CD4-positive, CD25-positive, alpha-beta regulatory T cell (primary cell): ENCODE measurements at regions not wholly inside any gene's neighbourhood (a gene's known extent, or its start where the extent isn't known, plus 50 kb on each side); places are given as distances from the start of the nearest gene placed in this dataset.
"Not testable (repeated sequence)": the region's sequence is repeated elsewhere in the genome, so short reads cannot be mapped to it uniquely, and the experiment has no call there.

Source experiments
- ATAC-seq, 2 donors: fragments of 150-1000 bp; cut with Tn5 transposase; one replicate each; pipeline ENCODE4 v1.10.0; 2021; ENCODE audit warnings: low read depth in 2 of 2, moderate number of reproducible peaks in 2 of 2, moderate library complexity in 1 of 2
- DNase-seq, 3 donors: peaks; one replicate each; pipeline versions ENCODE4 v3.0.0 to v3.0.0-alpha.2; 2012 to 2022; ENCODE audit warnings: mixed read lengths in 1 of 3
- H3K27ac ChIP-seq: one replicate; pipeline ENCODE4 v1.7.0; 2013; ENCODE audit warnings: mild to moderate bottlenecking, low read length; ENCODE audit not compliant: insufficient read depth, poor library complexity, severe bottlenecking
- H3K27me3 ChIP-seq: one replicate; pipeline ENCODE4 v1.7.0; 2013; ENCODE audit warnings: low read length; ENCODE audit not compliant: control insufficient read depth, insufficient read depth
- H3K36me3 ChIP-seq: one replicate; pipeline ENCODE4 v1.7.0; 2013; ENCODE audit warnings: mild to moderate bottlenecking, low read length, moderate library complexity; ENCODE audit not compliant: control insufficient read depth, insufficient read depth
- H3K4me1 ChIP-seq: 2 replicates; pipeline ENCODE4 v1.7.0; 2013; ENCODE audit warnings: mild to moderate bottlenecking, low read length; ENCODE audit not compliant: insufficient read depth, control insufficient read depth, poor library complexity, severe bottlenecking
- H3K4me3 ChIP-seq: one replicate; pipeline ENCODE4 v1.7.0; 2013; ENCODE audit warnings: low read depth, mild to moderate bottlenecking, low read length, moderate library complexity
- H3K9me3 ChIP-seq, 2 experiments: 1 replicate in 1 of 2; 2 replicates in 1 of 2; pipeline ENCODE4 v1.7.0; 2013; ENCODE audit warnings: low read length in 2 of 2, mild to moderate bottlenecking in 1 of 2, moderate library complexity in 1 of 2; ENCODE audit not compliant: control insufficient read depth in 2 of 2
- H3K27ac Mint-ChIP-seq, 3 donors: one replicate each; pipeline ENCODE4 v1.8.0; 2020 to 2022; ENCODE audit warnings: mild to moderate bottlenecking in 3 of 3, mixed read lengths in 3 of 3, moderate library complexity in 2 of 3
- H3K27me3 Mint-ChIP-seq: one replicate; pipeline ENCODE4 v1.8.0; 2022; ENCODE audit warnings: mild to moderate bottlenecking, mixed read lengths
- H3K36me3 Mint-ChIP-seq: one replicate; pipeline ENCODE4 v1.8.0; 2020; ENCODE audit warnings: mixed read lengths
- H3K4me1 Mint-ChIP-seq, 4 donors: one replicate each; pipeline ENCODE4 v1.8.0; 2020 to 2022; ENCODE audit warnings: mixed read lengths in 4 of 4, mild to moderate bottlenecking in 1 of 4
- H3K4me3 Mint-ChIP-seq, 4 donors: one replicate each; pipeline ENCODE4 v1.8.0; 2020 to 2022; ENCODE audit warnings: mild to moderate bottlenecking in 4 of 4, mixed read lengths in 4 of 4, moderate library complexity in 3 of 4
- H3K9me3 Mint-ChIP-seq, 7 donors: one replicate each; pipeline ENCODE4 v1.8.0; 2020 to 2022; ENCODE audit warnings: mixed read lengths in 7 of 7, mild to moderate bottlenecking in 3 of 7, moderate library complexity in 2 of 7

GRCh38 chr3:139110929-139111328, 66.2 kb upstream of the PRR23C start:
- H3K36me3 Mint-ChIP-seq, H3K36me3 ChIP-seq, H3K4me1 Mint-ChIP-seq, DNase-seq, H3K4me3 Mint-ChIP-seq, H3K4me3 ChIP-seq, H3K4me1 ChIP-seq, H3K27ac Mint-ChIP-seq, H3K27me3 Mint-ChIP-seq, H3K9me3 ChIP-seq, H3K27ac ChIP-seq, H3K9me3 Mint-ChIP-seq, H3K27me3 ChIP-seq, ATAC-seq: not testable (repeated sequence)

GRCh38 chr3:139111392-139112229, 66.9 kb upstream of the PRR23C start:
- Mint-ChIP-seq H3K9me3 (no peaks in the 10 kb centered on the region), H3K4me1 (peaks cover 0 to 4% (median 0%) of the 10 kb centered on the region in 4 donors), H3K27ac (no peak overlapping the region), H3K27me3 (no peaks in the 10 kb centered on the region), H3K4me3 (no peak overlapping the region), H3K36me3 (no peaks in the 10 kb centered on the region)
- Histone ChIP-seq H3K27me3 (no peaks in the 10 kb centered on the region), H3K4me3 (no peak overlapping the region), H3K36me3 (no peaks in the 10 kb centered on the region), H3K27ac (no peak overlapping the region), H3K4me1 (no peaks in the 10 kb centered on the region), H3K9me3 (no peaks in the 10 kb centered on the region)
- DNase-seq: peak; percentile 4 to 58 (median 19)
- ATAC-seq: peak; percentile 36 to 56

GRCh38 chr3:139112230-139112558, 67.5 kb upstream of the PRR23C start:
- Mint-ChIP-seq H3K36me3 (no peaks in the 10 kb centered on the region), H3K4me1 (peaks cover 0 to 4% (median 0%) of the 10 kb centered on the region in 4 donors), H3K27ac (no peak overlapping the region), H3K27me3 (no peaks in the 10 kb centered on the region), H3K9me3 (no peaks in the 10 kb centered on the region), H3K4me3 (no peak overlapping the region)
- Histone ChIP-seq H3K36me3 (no peaks in the 10 kb centered on the region), H3K4me3 (no peak overlapping the region), H3K9me3 (no peaks in the 10 kb centered on the region), H3K27ac (no peak overlapping the region), H3K27me3 (no peaks in the 10 kb centered on the region), H3K4me1 (no peaks in the 10 kb centered on the region)
- no peak for DNase-seq
- no peak for ATAC-seq

GRCh38 chr3:139113231-139113992, 68.7 kb upstream of the PRR23C start:
- Mint-ChIP-seq H3K36me3 (no peaks in the 10 kb centered on the region), H3K9me3 (no peaks in the 10 kb centered on the region)

GRCh38 chr3:139113993-139114375, 69.3 kb upstream of the PRR23C start:
- Histone ChIP-seq H3K36me3 (no peaks in the 10 kb centered on the region), H3K27me3 (no peaks in the 10 kb centered on the region), H3K4me1 (no peaks in the 10 kb centered on the region), H3K27ac (no peak overlapping the region), H3K9me3 (no peaks in the 10 kb centered on the region), H3K4me3 (no peak overlapping the region)
- Mint-ChIP-seq H3K4me3 (no peak overlapping the region), H3K36me3 (no peaks in the 10 kb centered on the region), H3K4me1 (peaks cover 0 to 4% (median 0%) of the 10 kb centered on the region in 4 donors), H3K27me3 (no peaks in the 10 kb centered on the region), H3K27ac (peak overlapping the region in 1 of 3 donors; percentile 20), H3K9me3 (no peaks in the 10 kb centered on the region)
- DNase-seq (peak in 1 of 3 donors; percentile 25), ATAC-seq (no peak)

More at GRCh38 chr3:139113231-139113992, 68.7 kb upstream of the PRR23C start:
- ATAC-seq (no peak), DNase-seq (peak in 1 of 3 donors; percentile 19)
- Mint-ChIP-seq H3K4me1 (peaks cover 0 to 4% (median 0%) of the 10 kb centered on the region in 4 donors), H3K27me3 (no peaks in the 10 kb centered on the region), H3K27ac (peak overlapping the region in 1 of 3 donors; percentile 20), H3K4me3 (no peak overlapping the region)
- Histone ChIP-seq H3K4me3 (no peak overlapping the region), H3K27me3 (no peaks in the 10 kb centered on the region), H3K4me1 (no peaks in the 10 kb centered on the region), H3K27ac (no peak overlapping the region), H3K9me3 (no peaks in the 10 kb centered on the region), H3K36me3 (no peaks in the 10 kb centered on the region)

GRCh38 chr3:139116631-139117030, 71.9 kb upstream of the PRR23C start:
- not testable (repeated sequence) for H3K4me3 Mint-ChIP-seq, H3K27ac ChIP-seq, ATAC-seq, H3K36me3 Mint-ChIP-seq, H3K27me3 Mint-ChIP-seq, H3K4me1 ChIP-seq, H3K27ac Mint-ChIP-seq, H3K36me3 ChIP-seq, H3K9me3 ChIP-seq, H3K4me3 ChIP-seq, H3K27me3 ChIP-seq, DNase-seq, H3K4me1 Mint-ChIP-seq, H3K9me3 Mint-ChIP-seq

- no peaks in the 10 kb centered on the region for H3K27me3 ChIP-seq
- H3K4me3 Mint-ChIP-seq: no peak overlapping the region
- peaks cover 0 to 1% (median 0%) of the 10 kb centered on the region in 7 donors for H3K9me3 Mint-ChIP-seq
- no peaks in the 10 kb centered on the region for H3K36me3 ChIP-seq
- H3K36me3 Mint-ChIP-seq: no peaks in the 10 kb centered on the region
- H3K4me1 ChIP-seq: no peaks in the 10 kb centered on the region
- ATAC-seq (no peak), DNase-seq (no peak)
- no peaks in the 10 kb centered on the region for H3K4me1 Mint-ChIP-seq
- no peak overlapping the region for H3K27ac ChIP-seq
- no peak overlapping the region for H3K4me3 ChIP-seq
- H3K27me3 Mint-ChIP-seq: no peaks in the 10 kb centered on the region
- H3K27ac Mint-ChIP-seq: no peak overlapping the region
- no peaks in the 10 kb centered on the region for H3K9me3 ChIP-seq
Measured at GRCh38 chr3:139117136-139117675, 72.5 kb upstream of the PRR23C start.
